ENCODE measurements at regions not wholly inside any gene's neighbourhood (a gene's known extent, or its start where the extent isn't known, plus 50 kb on each side); places are given as distances from the start of the nearest gene placed in this dataset.

DNA sequence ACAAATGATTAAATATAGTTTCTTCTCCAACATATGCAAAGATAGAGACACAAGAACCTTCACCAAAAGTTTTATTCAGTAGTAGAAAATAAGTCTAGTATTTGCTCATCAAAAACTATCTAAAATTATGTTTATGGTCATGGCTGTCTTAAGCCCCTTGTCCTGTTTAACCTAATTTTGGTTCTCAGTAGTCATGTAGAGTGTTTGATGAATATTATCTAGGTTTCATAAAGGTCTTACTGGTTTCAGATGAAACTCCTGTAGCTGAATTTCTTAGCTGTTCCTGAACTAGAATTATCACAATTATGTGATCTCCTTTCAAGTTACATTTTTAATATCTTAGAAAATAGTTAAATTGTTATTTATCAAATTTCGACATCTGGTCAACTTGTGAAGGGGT is 228.0 kb upstream of the SPHKAP start:
- TF ChIP-seq, protein P1, sequence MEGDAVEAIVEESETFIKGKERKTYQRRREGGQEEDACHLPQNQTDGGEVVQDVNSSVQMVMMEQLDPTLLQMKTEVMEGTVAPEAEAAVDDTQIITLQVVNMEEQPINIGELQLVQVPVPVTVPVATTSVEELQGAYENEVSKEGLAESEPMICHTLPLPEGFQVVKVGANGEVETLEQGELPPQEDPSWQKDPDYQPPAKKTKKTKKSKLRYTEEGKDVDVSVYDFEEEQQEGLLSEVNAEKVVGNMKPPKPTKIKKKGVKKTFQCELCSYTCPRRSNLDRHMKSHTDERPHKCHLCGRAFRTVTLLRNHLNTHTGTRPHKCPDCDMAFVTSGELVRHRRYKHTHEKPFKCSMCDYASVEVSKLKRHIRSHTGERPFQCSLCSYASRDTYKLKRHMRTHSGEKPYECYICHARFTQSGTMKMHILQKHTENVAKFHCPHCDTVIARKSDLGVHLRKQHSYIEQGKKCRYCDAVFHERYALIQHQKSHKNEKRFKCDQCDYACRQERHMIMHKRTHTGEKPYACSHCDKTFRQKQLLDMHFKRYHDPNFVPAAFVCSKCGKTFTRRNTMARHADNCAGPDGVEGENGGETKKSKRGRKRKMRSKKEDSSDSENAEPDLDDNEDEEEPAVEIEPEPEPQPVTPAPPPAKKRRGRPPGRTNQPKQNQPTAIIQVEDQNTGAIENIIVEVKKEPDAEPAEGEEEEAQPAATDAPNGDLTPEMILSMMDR (IDR thresholded peaks at IDR 0.05): no peak
- no peak for TF ChIP-seq POLR2A (IDR thresholded peaks at IDR 0.05)
